GM18498 (cell line): ENCODE measurements at regions not wholly inside any gene's neighbourhood (a gene's known extent, or its start where the extent isn't known, plus 50 kb on each side); places are given as distances from the start of the nearest gene placed in this dataset.

Experiments used
- ATAC-seq: cut with Tn5 transposase; IDR thresholded peaks from one replicate; pipeline ENCODE4 v1.9.1; 2021; ENCODE audit warnings: mild to moderate bottlenecking, moderate library complexity; ENCODE audit not compliant: unreplicated experiment

- no peak for ATAC-seq
Observed at GRCh38 chr10:58932577-58933314, 243.7 kb upstream of the PHYHIPL start.

DNA sequence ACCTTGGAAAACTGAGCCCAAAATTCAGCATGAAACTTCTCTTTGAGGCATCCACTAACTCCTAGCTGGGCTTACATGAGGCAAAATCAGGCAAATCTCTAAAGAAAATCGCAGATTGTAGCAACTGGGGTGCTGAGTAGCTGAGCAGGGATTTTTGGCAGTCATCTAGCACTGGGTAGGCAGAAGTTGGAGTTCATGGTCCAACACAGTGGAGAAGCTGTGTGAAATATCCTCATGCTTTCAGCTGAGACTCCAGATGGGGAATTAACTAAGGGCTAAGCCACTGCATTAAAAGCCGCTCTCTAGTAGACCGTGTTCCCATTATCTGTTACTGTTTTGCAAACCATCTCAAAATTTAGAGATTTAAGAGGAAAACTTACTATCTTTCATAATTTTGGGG is 240.1 kb upstream of the PHYHIPL start:
- no peak for ATAC-seq

DNA sequence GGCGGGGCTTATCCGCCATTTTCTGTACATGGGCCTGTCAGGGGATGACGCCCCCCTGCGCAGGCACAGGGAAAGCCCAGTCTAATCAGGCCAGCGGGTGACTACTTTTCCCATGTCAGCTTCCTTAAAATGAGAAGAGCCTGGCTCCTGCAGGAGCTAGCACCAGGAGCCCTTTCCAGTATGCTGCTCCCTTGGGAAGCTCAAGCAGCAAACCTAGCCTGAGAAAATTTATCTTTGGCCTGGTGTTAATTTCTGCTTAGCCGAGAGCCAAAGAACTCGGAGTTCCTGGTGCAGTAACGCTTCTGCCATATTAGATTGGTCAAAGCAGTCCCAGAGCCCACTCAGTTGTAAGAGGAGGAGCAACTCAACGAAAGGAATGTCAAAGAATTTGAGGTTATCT is 239.0 kb upstream of the PHYHIPL start:
- ATAC-seq = no peak

- no peak for ATAC-seq
Observed at GRCh38 chr10:58942724-58943123, 233.7 kb upstream of the PHYHIPL start.

DNA sequence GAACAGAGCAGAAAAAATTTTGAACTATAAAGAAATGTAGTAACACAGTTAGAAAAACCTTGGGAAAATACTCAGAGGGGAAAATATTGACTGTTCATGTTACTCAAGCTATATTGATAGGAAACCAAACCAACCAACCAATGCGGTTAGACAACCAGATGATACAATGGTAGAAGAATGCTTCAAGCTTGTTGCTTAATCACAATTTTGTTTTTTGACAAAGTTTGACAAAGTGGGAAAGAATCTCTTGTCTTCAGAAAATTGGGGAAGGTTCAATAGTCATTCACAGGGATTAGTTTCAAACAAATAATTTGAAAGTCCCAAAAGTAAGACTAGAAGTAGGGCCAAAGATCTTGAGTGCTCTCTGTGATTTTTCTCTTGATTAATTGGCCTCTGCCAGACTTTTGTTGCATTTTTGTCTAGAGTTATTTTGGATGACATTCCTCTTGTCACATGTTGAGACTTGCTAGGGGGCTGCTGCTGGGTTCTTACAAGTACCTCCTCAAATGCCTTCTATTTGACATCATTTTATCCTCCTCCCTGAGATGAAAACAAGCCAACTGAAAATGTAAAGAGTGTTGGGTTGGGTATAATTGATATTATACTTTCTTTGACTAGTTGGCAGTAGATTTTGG is 233.1 kb upstream of the PHYHIPL start:
- ATAC-seq = no peak

GRCh38 chr10:58943960-58944359 is 232.5 kb upstream of the PHYHIPL start:
- ATAC-seq = no peak

GRCh38 chr10:58948303-58948702 is 228.1 kb upstream of the PHYHIPL start:
- no peak for ATAC-seq

GRCh38 chr10:58950618-58951017 is 225.8 kb upstream of the PHYHIPL start:
- ATAC-seq = no peak

DNA sequence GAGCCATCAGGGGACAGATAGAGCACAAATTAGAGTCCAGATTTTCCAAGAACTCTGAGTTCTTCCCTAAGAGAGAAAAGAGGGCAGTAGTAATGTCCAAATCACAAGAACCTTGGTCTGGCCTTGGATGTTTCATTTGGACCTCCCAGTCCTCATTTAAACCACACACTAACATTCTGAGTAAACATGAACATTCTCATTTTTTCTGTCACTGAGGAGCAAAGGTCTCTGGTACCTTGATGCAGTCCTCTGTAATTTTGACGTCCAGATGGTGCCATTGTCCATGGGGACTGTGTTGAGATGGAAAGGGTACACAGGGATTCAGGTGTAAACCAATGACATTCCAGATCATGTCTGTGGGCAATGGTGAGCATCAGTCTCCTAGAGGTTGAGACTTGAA is 225.4 kb upstream of the PHYHIPL start:
- ATAC-seq = no peak

- ATAC-seq = no peak
Observed at GRCh38 chr10:58951746-58952145, 224.7 kb upstream of the PHYHIPL start.

- no peak for ATAC-seq
Observed at GRCh38 chr10:58952162-58952601, 224.3 kb upstream of the PHYHIPL start.

DNA sequence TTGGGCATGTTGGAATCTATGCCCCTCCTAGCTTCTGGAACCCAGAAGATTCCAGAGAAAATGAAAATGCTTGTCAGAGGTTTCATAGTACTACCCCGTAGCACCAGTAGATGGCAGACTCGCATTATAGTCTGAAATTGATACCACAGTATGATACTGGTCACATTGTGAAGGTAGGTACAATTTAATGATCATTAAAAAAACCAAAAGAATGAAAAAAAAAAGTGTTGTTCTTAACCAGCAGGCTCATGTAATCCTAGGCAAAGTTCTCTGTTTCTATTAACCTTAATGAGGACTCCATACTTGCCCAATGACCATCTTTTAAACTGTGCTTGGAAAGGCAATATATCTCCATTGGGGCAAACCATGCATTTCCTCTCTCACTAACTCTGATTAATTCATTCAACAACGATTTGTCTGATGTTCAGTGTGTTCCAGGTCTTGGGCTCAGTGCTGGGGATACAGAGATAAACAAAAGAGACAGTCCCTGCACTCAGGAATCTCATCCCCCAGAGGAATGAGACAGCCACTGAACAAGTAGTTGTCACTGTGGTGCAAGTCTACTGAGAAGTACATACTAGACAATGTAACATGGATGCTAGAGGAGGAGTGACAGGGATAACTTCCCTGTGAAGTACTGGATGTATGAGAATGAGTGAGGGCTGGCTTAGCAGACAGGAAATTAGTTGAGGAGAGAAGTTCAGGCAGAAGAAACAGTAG is 223.5 kb upstream of the PHYHIPL start:
- ATAC-seq = peak; percentile 76

DNA sequence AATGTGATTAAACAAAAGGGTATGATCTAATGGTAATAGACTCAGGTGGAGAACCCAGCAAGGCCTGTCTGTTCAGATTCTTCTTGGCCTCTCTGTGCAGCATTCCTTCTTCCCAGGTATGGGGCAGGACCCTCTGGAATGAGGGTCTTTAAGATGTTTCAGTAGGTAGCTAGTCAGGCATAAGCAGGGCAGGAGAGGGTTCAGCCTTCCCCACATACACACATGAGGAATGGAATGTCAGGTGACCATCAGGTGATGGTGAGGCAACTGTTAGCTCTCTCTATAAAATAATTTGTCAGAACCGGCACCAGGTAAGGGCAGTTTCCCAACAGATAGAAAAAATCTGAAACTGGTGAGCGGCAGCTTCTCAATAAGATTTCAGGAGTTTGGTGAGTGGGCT is 222.3 kb upstream of the PHYHIPL start:
- ATAC-seq = no peak

DNA sequence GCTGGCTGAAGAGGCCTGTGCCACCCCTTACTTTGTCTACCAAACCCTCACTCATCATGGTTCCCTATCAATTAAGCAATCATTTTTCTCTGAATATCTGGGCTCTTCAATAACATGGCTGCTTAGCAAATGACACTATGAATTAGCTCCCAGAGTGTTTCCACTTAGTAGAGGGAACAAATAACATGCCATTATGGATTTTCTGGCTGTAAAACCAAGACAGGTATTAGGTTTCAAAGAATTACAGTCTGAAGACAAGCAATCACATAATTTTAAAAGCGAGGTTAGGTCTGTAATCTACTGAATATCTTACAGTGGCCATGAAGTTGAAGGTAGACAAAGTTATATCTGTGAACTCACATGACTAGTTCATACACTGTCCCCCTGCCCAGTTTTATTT is 220.8 kb upstream of the PHYHIPL start:
- ATAC-seq = no peak

- no peak for ATAC-seq
Observed at GRCh38 chr10:58956926-58957325, 219.5 kb upstream of the PHYHIPL start.

DNA sequence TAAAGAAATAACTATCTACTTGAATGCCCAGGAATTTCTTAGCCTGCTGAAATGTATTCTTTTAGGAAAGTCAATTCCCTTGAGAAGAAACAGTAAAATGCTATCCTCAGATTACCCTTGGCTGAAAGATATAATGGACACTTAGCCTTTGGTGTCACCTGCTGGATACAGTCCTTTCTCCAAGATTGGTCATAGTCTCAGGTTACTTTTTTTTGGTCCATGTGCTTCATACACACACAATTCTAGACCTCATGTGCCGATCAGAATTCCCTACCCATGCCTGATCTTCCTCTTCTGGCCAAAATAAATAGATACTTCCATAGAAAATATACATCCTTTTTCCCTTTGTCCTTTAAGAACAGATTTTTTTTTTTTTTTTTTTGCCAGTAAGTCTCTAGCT is 218.9 kb upstream of the PHYHIPL start:
- no peak for ATAC-seq

GRCh38 chr10:58963101-58963534 is 213.3 kb upstream of the PHYHIPL start:
- no peak for ATAC-seq

DNA sequence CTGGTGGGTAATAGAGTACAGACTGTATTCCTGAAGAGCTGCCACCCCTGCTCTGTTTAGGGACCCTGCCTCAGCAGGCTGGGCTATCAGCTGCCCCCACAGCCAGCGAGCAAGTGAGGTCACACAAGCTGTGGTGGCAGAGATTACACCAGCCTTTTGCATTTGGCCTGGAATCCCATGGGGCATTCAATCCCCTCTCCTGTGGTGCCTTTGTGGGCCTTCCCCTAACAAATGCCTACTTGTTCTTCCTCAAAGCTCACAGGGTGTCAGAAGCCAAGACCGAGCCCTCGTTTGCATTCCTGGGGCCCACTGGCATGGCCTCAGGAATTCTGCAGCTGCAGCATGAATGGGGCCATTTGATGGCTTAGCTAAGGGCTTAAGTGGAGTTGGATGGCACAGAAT is 212.7 kb upstream of the PHYHIPL start:
- no peak for ATAC-seq

GRCh38 chr10:58965855-58966254 is 210.6 kb upstream of the PHYHIPL start:
- no peak for ATAC-seq

DNA sequence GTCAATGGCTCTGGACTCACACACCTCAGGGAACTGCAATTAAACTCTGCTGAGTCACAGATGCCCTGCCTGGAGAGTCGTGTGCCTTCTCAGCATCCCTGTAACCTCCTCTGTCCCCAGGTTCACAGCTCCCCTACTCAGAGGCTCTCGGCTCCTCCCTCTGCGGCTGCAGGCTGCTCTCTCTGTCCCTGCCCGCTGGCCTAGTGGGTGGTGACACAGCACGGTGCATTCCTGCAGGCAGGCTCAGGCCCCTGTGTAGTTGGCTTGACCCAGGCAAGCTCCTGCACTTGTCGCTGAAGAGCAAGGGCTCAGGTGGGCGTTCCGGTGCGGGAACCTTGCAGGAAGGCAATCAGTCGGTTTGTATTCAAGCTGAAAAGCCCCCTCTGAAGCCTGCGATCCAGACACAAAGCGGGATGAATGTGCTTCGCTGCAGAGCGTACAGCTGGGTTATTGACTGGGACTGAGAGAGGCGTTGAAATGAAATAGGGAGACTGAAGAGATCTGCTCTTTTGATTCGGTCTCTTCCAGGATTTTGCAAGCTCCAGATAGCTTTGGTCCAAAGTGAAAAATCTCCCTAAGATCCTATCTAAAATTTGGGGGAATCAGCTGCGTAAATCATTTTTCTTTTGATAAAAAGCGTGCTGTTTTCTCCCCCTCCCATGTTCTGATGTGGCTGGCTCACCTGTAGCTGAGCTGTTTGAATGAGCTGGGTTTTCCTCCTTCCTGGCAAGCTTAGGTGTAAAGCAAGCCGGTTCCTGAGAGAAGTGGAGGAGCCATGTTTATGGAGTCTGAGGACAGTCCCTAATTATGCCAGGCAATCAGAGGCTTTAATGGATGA is 208.7 kb upstream of the PHYHIPL start:
- ATAC-seq = peak; percentile 65

GRCh38 chr10:58968389-58968755 is 208.1 kb upstream of the PHYHIPL start:
- no peak for ATAC-seq
